ENCODE measurements at regions not wholly inside any gene's neighbourhood (a gene's known extent, or its start where the extent isn't known, plus 50 kb on each side); places are given as distances from the start of the nearest gene placed in this dataset.
A peak's percentile ranks its signal among the peaks of the same experiment; 100 is the strongest.
"Not testable (repeated sequence)": the region's sequence is repeated elsewhere in the genome, so short reads cannot be mapped to it uniquely, and the experiment has no call there.

GRCh38 chr3:127520993-127521392 lies 69.5 kb downstream of the TPRA1 start:
- no peak for DNase-seq

- DNase-seq, result no peak
Observed at GRCh38 chr3:127518456-127519081, 72.0 kb downstream of the TPRA1 start.

- DNase-seq, result no peak
Observed at GRCh38 chr3:127512256-127512655, 78.3 kb downstream of the TPRA1 start.

GRCh38 chr3:127501177-127501576 lies 89.4 kb downstream of the TPRA1 start:
- no peak for DNase-seq

- no peak for DNase-seq
Observed at GRCh38 chr3:127497676-127498075, 92.9 kb downstream of the TPRA1 start.

GRCh38 chr3:127497166-127497565 lies 93.4 kb downstream of the TPRA1 start:
- DNase-seq, result no peak

GRCh38 chr3:127495821-127496655 lies 94.5 kb downstream of the TPRA1 start:
- peak; percentile 46 for DNase-seq

- no peak for DNase-seq
Observed at GRCh38 chr3:127493924-127494646, 96.4 kb downstream of the TPRA1 start.

- DNase-seq, result no peak
Observed at GRCh38 chr3:127492426-127492825, 98.1 kb downstream of the TPRA1 start.

- no peak for DNase-seq
Observed at GRCh38 chr3:127491909-127492308, 98.6 kb downstream of the TPRA1 start.

GRCh38 chr3:127491323-127491722 lies 99.2 kb downstream of the TPRA1 start:
- no peak for DNase-seq

- not testable (repeated sequence) for DNase-seq
Observed at GRCh38 chr3:127491024-127491305, 99.6 kb downstream of the TPRA1 start.

GRCh38 chr3:127490271-127491023 lies 100.1 kb downstream of the TPRA1 start:
- DNase-seq, result no peak

GRCh38 chr3:127489357-127489756 lies 101.2 kb downstream of the TPRA1 start:
- no peak for DNase-seq

- DNase-seq, result no peak
Observed at GRCh38 chr3:127488740-127489139, 101.8 kb downstream of the TPRA1 start.

- no peak for DNase-seq
Observed at GRCh38 chr3:127488141-127488672, 102.3 kb downstream of the TPRA1 start.

- DNase-seq, result no peak
Observed at GRCh38 chr3:127487196-127487595, 103.3 kb downstream of the TPRA1 start.

GRCh38 chr3:127486321-127486944 lies 104.1 kb downstream of the TPRA1 start:
- DNase-seq, result no peak

- no peak for DNase-seq
Observed at GRCh38 chr3:127485396-127486170, 105.0 kb downstream of the TPRA1 start.

- DNase-seq, result no peak
Observed at GRCh38 chr3:127484601-127485388, 105.7 kb downstream of the TPRA1 start.

Data from NCI-H524 treated with DMSO at 0.1 percent for 48 hours (cell line).